SU-DHL-6 (cell line): ENCODE measurements at regions not wholly inside any gene's neighbourhood (a gene's known extent, or its start where the extent isn't known, plus 50 kb on each side); places are given as distances from the start of the nearest gene placed in this dataset.
"Not testable (repeated sequence)": the region's sequence is repeated elsewhere in the genome, so short reads cannot be mapped to it uniquely, and the experiment has no call there.

Experiments
- H2AFZ ChIP-seq: fragments of 200-600 bp; sonication (generic); 2 replicates; pipeline ENCODE4 v1.6.1; 2014; ENCODE audit warnings: low read depth, mild to moderate bottlenecking, moderate library complexity, mixed read lengths, antibody characterized with exemption, low read length; ENCODE audit not compliant: severe bottlenecking
- H3F3A ChIP-seq: fragments of 200-600 bp; shearing (Covaris generic); 2 replicates; pipeline ENCODE4 v1.6.0; 2016; ENCODE audit warnings: antibody characterized with exemption, mild to moderate bottlenecking; ENCODE audit not compliant: insufficient read depth
- H3K27ac ChIP-seq: fragments of 200-600 bp; sonication (generic); 2 replicates; pipeline ENCODE4 v1.5.1; 2016; ENCODE audit warnings: low read depth, mild to moderate bottlenecking, low read length, moderate library complexity, mixed read lengths
- H3K27me3 ChIP-seq: fragments of 200-600 bp; sonication (generic), shearing (Covaris generic); 2 replicates; pipeline ENCODE4 v1.6.0; 2014; ENCODE audit warnings: mild to moderate bottlenecking, low read length
- H3K36me3 ChIP-seq: fragments of 200-600 bp; sonication (generic); 2 replicates; pipeline ENCODE4 v1.6.1; 2014; ENCODE audit warnings: mild to moderate bottlenecking, low read length, mixed read lengths
- H3K4me2 ChIP-seq: fragments of 300-600, 200-600 bp; shearing (Covaris generic), sonication (generic); 2 replicates; pipeline ENCODE4 v1.6.0; 2014; ENCODE audit warnings: low read length, low read depth, mild to moderate bottlenecking; ENCODE audit not compliant: poor library complexity, severe bottlenecking
- H3K4me3 ChIP-seq: fragments of 200-600 bp; sonication (generic); 2 replicates; pipeline ENCODE4 v1.5.1; 2014; ENCODE audit warnings: antibody characterized with exemption, low read length, mild to moderate bottlenecking, mixed read lengths; ENCODE audit not compliant: insufficient read depth, poor library complexity, severe bottlenecking
- H3K79me2 ChIP-seq: fragments of 200-600 bp; sonication (generic); 2 replicates; pipeline ENCODE4 v1.6.1; 2014; ENCODE audit warnings: mild to moderate bottlenecking, low read length, moderate library complexity; ENCODE audit not compliant: insufficient read depth
- H3K9ac ChIP-seq: fragments of 200-600 bp; sonication (generic); 2 replicates; pipeline ENCODE4 v1.7.0; 2014; ENCODE audit warnings: mild to moderate bottlenecking, low read length
- H3K9me2 ChIP-seq: fragments of 200-600 bp; sonication (generic); replicated peaks from 2 replicates; pipeline ENCODE4 v1.6.1; 2014; ENCODE audit warnings: low read length; ENCODE audit not compliant: insufficient read depth
- H3K9me3 ChIP-seq: fragments of 200-600 bp; sonication (generic); 2 replicates; pipeline ENCODE4 v1.6.1; 2014; ENCODE audit warnings: low read length, mixed read lengths; ENCODE audit not compliant: insufficient read depth
- H4K20me1 ChIP-seq: fragments of 200-600 bp; sonication (generic); 2 replicates; pipeline ENCODE4 v1.6.1; 2014; ENCODE audit warnings: low read depth, mild to moderate bottlenecking, antibody characterized with exemption, low read length, moderate library complexity, mixed read lengths
- EZH2phosphoT487 ChIP-seq: fragments of 200-600 bp; sonication (generic), shearing (Covaris generic); conservative IDR thresholded peaks from 2 replicates; pipeline ENCODE4 v1.6.1; 2018; ENCODE audit warnings: mild to moderate bottlenecking, antibody characterized with exemption, low read length, moderate library complexity, mixed read lengths
- TF ChIP-seq, protein P1 (sequence below): fragments of 200-600 bp; sonication (generic); IDR thresholded peaks from one replicate; pipeline ENCODE4 v1.5.1; 2017; ENCODE audit warnings: antibody characterized with exemption, mild to moderate bottlenecking, low read length, moderate library complexity; ENCODE audit not compliant: insufficient read depth, poor library complexity, severe bottlenecking

DNA sequence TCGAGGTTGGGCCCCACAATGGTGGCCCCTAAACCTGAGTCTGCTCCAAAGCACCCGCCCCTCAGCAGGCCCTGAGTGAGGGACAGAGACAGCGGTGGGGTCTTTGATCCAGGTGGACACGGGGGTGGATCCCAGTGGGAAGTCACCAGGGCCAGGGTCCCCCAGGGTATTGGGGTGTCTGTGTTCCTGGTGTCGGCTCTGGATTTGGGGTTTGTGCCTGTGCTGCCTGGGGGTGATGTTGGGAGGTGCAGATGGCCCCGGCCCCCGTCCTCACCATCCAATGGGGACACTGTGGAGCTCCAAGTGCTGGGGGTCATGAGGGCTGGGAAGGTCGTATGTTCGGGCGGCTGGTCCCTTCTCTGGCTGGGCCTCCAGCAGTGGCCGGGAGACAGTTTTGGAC, 354.2 kb downstream of the TMEM121 start:
- no peak for TF ChIP-seq EZH2phosphoT487
- TF ChIP-seq, protein P1, sequence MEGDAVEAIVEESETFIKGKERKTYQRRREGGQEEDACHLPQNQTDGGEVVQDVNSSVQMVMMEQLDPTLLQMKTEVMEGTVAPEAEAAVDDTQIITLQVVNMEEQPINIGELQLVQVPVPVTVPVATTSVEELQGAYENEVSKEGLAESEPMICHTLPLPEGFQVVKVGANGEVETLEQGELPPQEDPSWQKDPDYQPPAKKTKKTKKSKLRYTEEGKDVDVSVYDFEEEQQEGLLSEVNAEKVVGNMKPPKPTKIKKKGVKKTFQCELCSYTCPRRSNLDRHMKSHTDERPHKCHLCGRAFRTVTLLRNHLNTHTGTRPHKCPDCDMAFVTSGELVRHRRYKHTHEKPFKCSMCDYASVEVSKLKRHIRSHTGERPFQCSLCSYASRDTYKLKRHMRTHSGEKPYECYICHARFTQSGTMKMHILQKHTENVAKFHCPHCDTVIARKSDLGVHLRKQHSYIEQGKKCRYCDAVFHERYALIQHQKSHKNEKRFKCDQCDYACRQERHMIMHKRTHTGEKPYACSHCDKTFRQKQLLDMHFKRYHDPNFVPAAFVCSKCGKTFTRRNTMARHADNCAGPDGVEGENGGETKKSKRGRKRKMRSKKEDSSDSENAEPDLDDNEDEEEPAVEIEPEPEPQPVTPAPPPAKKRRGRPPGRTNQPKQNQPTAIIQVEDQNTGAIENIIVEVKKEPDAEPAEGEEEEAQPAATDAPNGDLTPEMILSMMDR: no peak
- H3K27ac ChIP-seq: no peak overlapping the region
- H3K79me2 ChIP-seq: no peaks in the 10 kb centered on the region
- H3K9ac ChIP-seq: no peak overlapping the region
- H3K27me3 ChIP-seq: no peaks in the 10 kb centered on the region
- no peaks in the 10 kb centered on the region for H3K36me3 ChIP-seq
- no peaks in the 10 kb centered on the region for H3K9me3 ChIP-seq
- H3K4me3 ChIP-seq: no peak overlapping the region
- H3K4me2 ChIP-seq: no peak overlapping the region
- H3F3A ChIP-seq: no peaks in the 10 kb centered on the region
- no peaks in the 10 kb centered on the region for H3K9me2 ChIP-seq
- no peak overlapping the region for H2AFZ ChIP-seq
- H4K20me1 ChIP-seq: no peaks in the 10 kb centered on the region

DNA sequence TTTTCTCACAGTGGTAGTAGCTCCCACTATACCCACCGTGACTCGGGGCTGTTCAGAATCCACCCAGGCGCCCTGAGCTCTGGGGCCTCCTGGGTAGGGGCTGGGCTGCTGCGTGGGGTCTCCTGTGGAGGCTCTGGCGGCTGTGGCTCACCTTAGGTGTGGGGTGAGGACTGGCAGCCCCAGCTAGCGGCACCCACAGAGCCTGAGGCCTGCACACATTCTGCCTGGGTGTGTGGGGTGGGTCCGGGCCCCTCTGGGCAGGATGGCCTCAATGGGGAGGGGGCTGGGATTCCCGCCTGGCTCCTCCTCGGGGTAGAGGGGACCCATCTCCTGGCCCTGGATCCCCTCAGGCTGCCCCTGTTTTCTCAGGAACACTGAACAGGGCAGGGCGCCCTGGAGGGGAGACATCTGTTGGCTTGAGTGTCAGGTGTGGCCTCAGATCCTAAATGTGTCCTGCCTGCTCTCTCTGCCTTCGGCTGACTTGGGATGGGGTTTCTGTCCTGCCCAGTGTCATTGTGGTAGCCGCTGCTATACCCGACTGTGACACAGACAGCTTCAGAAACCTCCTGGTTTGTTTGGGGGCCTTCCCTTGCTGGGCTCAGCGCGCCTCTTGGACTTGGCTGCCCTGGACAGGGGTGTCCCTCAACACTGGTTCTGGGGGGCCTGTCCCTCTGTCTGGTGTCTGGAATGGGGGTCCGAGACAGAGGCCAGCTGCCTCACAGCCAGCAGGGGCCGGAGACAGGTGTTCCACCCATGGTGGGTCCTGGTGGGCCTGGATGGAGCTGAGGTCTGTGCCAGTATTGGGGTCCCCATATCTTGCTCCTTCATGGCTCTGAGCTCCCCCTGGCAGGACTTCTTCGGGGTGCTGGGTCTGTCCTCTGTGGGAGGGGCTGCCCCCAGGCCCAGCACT, 354.9 kb downstream of the TMEM121 start:
- H3K36me3 ChIP-seq: no peaks in the 10 kb centered on the region
- H3K9me2 ChIP-seq: no peaks in the 10 kb centered on the region
- no peaks in the 10 kb centered on the region for H3K27me3 ChIP-seq
- H4K20me1 ChIP-seq: no peaks in the 10 kb centered on the region
- H3K4me2 ChIP-seq: no peak overlapping the region
- H3K9ac ChIP-seq: no peak overlapping the region
- H3F3A ChIP-seq: no peaks in the 10 kb centered on the region
- H3K9me3 ChIP-seq: no peaks in the 10 kb centered on the region
- H2AFZ ChIP-seq: no peak overlapping the region
- H3K4me3 ChIP-seq: no peak overlapping the region
- no peaks in the 10 kb centered on the region for H3K79me2 ChIP-seq
- TF ChIP-seq, protein P1: no peak
- no peak for TF ChIP-seq EZH2phosphoT487
- H3K27ac ChIP-seq: no peak overlapping the region

DNA sequence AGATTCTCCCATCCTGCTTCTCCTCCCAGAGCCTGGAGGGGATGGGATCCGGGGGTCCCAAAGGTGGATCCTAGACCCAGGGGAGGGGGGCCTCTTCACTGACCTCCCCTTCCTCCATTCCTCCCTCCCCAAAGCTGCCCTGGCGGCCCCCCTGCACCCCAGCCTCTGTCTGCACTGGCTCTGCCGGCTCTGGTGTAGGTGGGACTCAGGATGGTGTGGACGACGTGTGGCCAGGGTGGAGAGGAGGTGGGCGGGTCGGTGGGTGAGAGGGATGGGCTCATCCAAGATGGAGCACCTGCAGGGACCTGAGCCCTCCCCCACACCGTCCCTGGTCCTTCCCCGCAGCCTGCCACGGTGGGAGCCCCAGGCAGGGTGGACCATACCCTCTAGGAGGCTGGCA, 355.6 kb downstream of the TMEM121 start:
- H3K27ac ChIP-seq, H3K4me3 ChIP-seq, H3F3A ChIP-seq, H2AFZ ChIP-seq, H3K9ac ChIP-seq, H3K79me2 ChIP-seq, H3K27me3 ChIP-seq, H3K9me3 ChIP-seq, H3K36me3 ChIP-seq, H3K4me2 ChIP-seq, H4K20me1 ChIP-seq, H3K9me2 ChIP-seq: not testable (repeated sequence)

DNA sequence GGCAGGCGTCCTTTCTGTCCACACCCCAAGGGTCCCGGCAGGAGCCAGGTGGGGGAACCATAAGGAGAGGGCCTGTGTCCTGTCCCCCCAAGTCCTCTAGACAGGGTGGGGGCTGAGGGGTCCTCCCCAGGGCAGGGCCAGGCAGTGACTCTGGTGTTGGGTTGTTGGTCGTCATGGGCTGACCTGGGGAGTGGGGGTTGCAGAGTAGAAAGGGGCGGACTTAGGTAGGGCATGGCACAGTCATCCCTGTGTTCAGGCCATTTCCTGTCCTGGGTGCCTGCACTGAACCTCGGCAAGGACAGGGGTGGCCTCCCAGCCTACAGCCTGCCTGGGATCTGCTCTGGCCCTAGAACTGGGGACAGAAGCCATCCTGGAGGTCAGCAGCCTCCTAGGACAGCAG, 356.2 kb downstream of the TMEM121 start:
- H3K9me2 ChIP-seq: no peaks in the 10 kb centered on the region
- H3K4me2 ChIP-seq: no peak overlapping the region
- H3K4me3 ChIP-seq: no peak overlapping the region
- no peaks in the 10 kb centered on the region for H3K36me3 ChIP-seq
- no peak overlapping the region for H3K9ac ChIP-seq
- H3K79me2 ChIP-seq: no peaks in the 10 kb centered on the region
- no peak overlapping the region for H2AFZ ChIP-seq
- TF ChIP-seq EZH2phosphoT487: no peak
- TF ChIP-seq, protein P1: no peak
- H3K27me3 ChIP-seq: no peaks in the 10 kb centered on the region
- H3F3A ChIP-seq: no peaks in the 10 kb centered on the region
- no peak overlapping the region for H3K27ac ChIP-seq
- H4K20me1 ChIP-seq: no peaks in the 10 kb centered on the region
- H3K9me3 ChIP-seq: no peaks in the 10 kb centered on the region
